GM19035 (cell line): ENCODE measurements at regions not wholly inside any gene's neighbourhood (a gene's known extent, or its start where the extent isn't known, plus 50 kb on each side); places are given as distances from the start of the nearest gene placed in this dataset.

Source experiments
- ATAC-seq: cut with Tn5 transposase; IDR thresholded peaks from one replicate; pipeline ENCODE4 v1.9.1; 2021; ENCODE audit not compliant: unreplicated experiment

GRCh38 chr21:27261676-27262075 is 294.8 kb upstream of the ADAMTS5 start:
- no peak for ATAC-seq

DNA sequence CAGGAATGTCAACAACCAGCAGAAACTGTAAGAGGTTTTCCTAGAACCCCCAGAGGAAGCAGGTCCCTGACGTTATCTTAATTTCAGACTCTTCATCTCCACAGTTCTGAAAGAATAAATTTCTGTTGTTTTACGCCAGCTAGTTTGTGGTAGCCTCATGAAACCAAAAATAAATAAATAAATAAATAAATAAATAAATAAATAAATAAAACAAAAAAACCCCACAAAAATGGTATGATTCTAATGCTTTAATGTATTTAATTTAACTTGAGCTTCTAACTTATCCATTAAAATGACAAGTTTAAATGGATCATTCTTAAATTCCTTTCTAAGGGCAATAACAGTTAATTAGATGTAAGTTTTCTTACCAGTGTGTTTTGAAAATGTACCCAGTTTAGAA is 293.8 kb upstream of the ADAMTS5 start:
- ATAC-seq, result no peak

GRCh38 chr21:27258742-27259448 is 292.0 kb upstream of the ADAMTS5 start:
- no peak for ATAC-seq

DNA sequence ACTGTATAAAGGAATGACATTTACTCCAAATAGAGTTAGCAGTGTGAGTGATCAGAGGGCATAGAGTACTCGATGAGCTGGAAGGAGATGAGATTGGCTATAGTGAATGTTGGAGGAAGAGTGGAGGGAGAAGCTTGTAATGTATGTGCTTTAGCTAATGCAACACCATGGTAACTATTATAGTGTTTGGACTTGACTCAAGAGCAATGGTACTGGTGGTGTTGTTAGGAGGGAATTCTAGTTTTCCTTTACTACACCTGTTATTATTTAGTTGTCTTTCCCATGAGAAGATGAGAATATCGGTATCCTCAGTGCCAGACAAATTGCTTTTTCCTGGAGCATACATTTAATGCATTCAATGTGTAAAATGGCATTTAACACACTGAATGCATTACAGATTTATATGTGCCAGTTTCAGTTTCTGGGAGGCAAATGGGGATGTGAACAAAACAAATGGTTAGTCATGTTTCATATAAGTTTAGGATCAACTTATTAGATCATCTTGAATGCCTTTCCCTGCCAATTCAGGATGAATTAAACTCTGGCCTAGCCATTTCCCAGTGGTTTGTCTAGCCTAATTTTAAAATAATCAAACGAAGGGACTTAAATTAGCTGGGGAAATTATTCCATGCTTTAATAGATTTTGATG is 291.1 kb upstream of the ADAMTS5 start:
- no peak for ATAC-seq

- no peak for ATAC-seq
These were observed 290.3 kb upstream of the ADAMTS5 start for GRCh38 chr21:27257226-27257625.

GRCh38 chr21:27251752-27252151 is 284.9 kb upstream of the ADAMTS5 start:
- no peak for ATAC-seq

GRCh38 chr21:27250366-27250765 is 283.5 kb upstream of the ADAMTS5 start:
- ATAC-seq, result no peak

- ATAC-seq, result no peak
These were observed 281.9 kb upstream of the ADAMTS5 start for GRCh38 chr21:27248814-27249213.

DNA sequence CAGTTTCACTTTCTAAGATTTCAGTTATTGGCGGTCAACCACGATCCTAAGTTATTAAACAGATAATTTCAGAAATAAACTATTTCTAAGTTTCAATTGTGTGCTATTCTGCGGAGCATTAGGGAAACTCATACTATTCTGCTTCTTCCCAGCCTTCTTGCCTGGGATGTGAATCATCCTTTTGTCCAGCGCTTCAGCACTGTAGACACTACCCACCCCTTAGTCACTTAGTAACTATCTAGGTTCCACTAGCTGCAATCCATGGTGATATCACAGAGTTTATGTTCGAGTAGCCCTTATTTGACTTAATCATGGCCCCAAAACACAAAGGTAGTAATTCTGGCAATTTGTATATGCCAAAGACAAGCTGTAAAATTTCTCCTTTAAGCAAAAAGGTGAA is 279.9 kb upstream of the ADAMTS5 start:
- ATAC-seq, result no peak

GRCh38 chr21:27244776-27245175 is 277.9 kb upstream of the ADAMTS5 start:
- ATAC-seq, result no peak

GRCh38 chr21:27244352-27244751 is 277.5 kb upstream of the ADAMTS5 start:
- ATAC-seq, result no peak

DNA sequence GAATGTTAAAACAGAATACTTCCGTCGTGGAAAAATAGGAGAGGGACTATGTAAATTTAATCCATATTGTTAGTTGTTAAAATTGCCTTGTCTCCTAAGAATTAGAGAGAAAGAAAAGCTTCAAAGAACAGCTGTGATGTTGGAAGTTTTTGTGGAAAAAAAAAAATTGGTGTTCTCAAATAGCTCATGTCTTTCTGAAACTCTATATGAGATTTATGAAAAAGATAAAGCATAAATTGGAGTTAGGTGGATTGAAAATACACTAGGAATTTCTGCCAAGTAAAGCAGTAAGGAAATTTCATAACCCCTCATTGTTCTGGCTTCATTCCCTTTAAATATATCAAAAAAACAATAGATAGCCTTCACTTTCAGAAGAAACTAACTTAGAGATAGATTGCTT is 274.0 kb upstream of the ADAMTS5 start:
- no peak for ATAC-seq

- no peak for ATAC-seq
These were observed 266.7 kb upstream of the ADAMTS5 start for GRCh38 chr21:27233514-27234115.

DNA sequence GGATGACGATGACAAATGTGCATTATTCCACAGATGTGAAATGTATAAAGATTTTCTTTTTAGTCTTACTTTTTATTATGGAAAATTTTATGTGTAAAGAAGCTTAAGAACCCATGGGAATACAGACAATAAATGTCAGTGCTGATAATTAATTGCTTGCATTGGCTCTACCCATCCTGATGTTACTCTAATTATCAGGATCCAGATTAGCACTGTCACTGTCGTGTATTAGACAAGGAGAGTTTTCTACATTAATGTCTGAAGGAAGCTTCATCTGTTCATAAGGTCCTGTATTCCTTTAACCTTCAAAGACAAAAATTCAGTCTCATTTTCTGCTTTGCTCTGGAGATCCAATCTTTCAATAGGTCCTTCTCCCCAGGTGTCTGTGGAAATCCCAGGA is 259.1 kb upstream of the ADAMTS5 start:
- ATAC-seq, result no peak

- no peak for ATAC-seq
These were observed 258.3 kb upstream of the ADAMTS5 start for GRCh38 chr21:27225151-27225550.

DNA sequence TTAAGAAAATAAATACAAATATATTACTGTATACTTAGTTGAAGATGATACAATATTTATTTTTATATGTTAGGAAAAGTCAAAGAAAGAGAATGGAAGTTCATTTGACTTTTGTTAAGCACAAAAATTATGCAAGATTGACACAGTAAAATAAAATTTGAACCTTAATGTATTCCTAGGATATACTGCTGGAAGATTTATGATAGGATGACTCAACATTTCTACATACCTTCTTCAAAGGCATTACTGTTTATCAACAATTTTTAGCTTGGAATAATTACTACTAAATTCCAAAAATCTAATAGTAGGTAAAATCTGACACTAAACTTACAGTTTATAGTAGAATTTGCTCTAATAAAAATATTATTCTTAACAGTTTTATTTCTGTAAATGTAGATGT is 257.3 kb upstream of the ADAMTS5 start:
- no peak for ATAC-seq

GRCh38 chr21:27221077-27221476 is 254.2 kb upstream of the ADAMTS5 start:
- no peak for ATAC-seq

GRCh38 chr21:27220416-27220815 is 253.5 kb upstream of the ADAMTS5 start:
- no peak for ATAC-seq

- no peak for ATAC-seq
These were observed 252.2 kb upstream of the ADAMTS5 start for GRCh38 chr21:27219068-27219467.

DNA sequence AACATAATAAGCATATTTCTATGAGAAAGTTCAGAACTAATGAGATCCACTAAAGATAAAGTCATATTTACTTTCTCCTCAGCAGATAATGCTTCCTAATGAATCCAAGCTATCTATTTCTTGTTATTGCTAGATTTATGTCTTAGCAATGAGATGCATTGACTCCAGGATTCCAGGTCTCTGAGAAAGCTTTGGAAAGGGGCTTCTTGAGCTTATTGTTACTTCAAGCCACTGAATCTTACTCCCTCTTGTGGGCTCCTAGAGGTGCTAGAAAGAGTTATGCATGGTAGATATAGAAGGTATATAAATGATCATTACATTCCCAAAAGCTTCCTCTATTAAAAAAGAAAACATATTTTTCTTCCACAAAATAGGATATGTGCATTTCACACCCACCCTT is 246.4 kb upstream of the ADAMTS5 start:
- ATAC-seq, result no peak

- ATAC-seq, result no peak
These were observed 245.6 kb upstream of the ADAMTS5 start for GRCh38 chr21:27212441-27212840.

DNA sequence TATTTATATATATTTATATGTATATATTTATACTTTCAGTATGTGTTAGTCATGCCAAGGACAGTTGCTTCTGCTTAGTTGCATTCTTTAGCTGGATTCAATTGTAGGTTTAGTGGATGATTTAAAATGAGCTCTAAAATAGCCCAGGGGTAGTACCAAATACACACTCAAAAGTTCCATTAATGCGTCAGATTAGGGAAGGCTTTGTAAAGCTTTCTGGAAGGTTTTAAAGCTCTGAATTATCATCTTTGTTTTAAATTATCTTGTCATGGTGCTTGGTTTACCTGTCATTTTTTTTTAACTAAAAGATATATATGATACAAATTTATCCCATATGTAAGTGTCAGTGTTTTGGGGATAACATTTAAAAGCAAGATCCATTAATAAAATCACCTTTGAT is 242.7 kb upstream of the ADAMTS5 start:
- no peak for ATAC-seq
